ENCODE measurements at regions not wholly inside any gene's neighbourhood (a gene's known extent, or its start where the extent isn't known, plus 50 kb on each side); places are given as distances from the start of the nearest gene placed in this dataset.
"Not testable (repeated sequence)": the region's sequence is repeated elsewhere in the genome, so short reads cannot be mapped to it uniquely, and the experiment has no call there.

DNA sequence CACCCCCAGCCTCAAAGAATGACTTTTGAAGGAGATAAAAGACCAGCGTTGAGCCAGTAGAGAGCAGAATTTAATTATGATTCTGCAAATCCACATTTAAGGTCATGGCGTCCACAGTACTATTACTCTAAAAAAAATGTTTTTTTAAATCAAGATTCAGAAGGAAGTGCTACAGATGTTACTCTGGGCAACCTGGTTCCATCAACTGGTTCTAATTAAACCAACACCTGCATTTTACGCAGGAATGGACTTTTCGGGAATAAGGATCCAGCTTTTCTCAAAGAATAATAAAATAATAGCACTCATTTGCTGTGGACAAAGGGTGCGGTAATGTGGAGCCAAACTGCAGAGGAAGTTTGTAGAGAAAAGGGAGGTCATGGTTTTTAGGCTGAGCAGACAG, 62.9 kb upstream of the IPO5 start:
- H3K36me3 ChIP-seq (ENCODE audit: insufficient read depth): no peaks in the 10 kb centered on the region
- Mint-ChIP-seq H3K4me1 (no peaks in the 10 kb centered on the region), H3K4me3 (no peak overlapping the region), H3K9me3 (peaks cover 7% of the 10 kb centered on the region; the same call in 1 of the 3 replicates), H3K27ac (no peak overlapping the region), H3K36me3 (ENCODE audit: low read depth) (no peaks in the 10 kb centered on the region; the same call in 2 of the 3 replicates), H3K27me3 (ENCODE audit: insufficient read depth, low read depth, poor library complexity) (no peaks in the 10 kb centered on the region)
- H3K4me3 ChIP-seq: no peak overlapping the region
- H3F3A ChIP-seq (replicated peaks; ENCODE audit: low read depth): no peaks in the 10 kb centered on the region
- no peaks in the 10 kb centered on the region for H3K4me1 ChIP-seq (ENCODE audit: insufficient read depth)
- no peaks in the 10 kb centered on the region for H4K20me1 ChIP-seq (replicated peaks; ENCODE audit: insufficient read depth)
- TF ChIP-seq EZH2 (IDR thresholded peaks at IDR 0.05; ENCODE audit: low read depth, unreplicated experiment) (no peak), POLR2AphosphoS5 (IDR thresholded peaks at IDR 0.05; ENCODE audit: low read depth) (no peak), ZNF114 (CRISPR knock-in tag; IDR thresholded peaks at IDR 0.05) (no peak), ZNF331 (CRISPR knock-in tag; IDR thresholded peaks at IDR 0.05; ENCODE audit: low read depth) (no peak), ETS1 (IDR thresholded peaks at IDR 0.05) (no peak), REST (IDR thresholded peaks at IDR 0.05; ENCODE audit: unreplicated experiment) (no peak), JUNB (IDR thresholded peaks at IDR 0.05; ENCODE audit: unreplicated experiment) (no peak), EZH2phosphoT487 (IDR thresholded peaks at IDR 0.05; ENCODE audit: unreplicated experiment) (no peak)
- no peaks in the 10 kb centered on the region for H3K79me2 ChIP-seq (replicated peaks; ENCODE audit: insufficient read depth)
- H3K27ac ChIP-seq (ENCODE audit: low read depth): no peak overlapping the region
- no peak overlapping the region for H3K4me2 ChIP-seq
- no peak overlapping the region for H2AFZ ChIP-seq
- DNase-seq (ENCODE audit: low spot score) (no peak), ATAC-seq (no peak)
- H3K27me3 ChIP-seq (ENCODE audit: insufficient read depth): no peaks in the 10 kb centered on the region
- peaks cover 4% of the 10 kb centered on the region; the same call in 1 of the 2 replicates for H3K9me2 ChIP-seq (ENCODE audit: insufficient read depth)

DNA sequence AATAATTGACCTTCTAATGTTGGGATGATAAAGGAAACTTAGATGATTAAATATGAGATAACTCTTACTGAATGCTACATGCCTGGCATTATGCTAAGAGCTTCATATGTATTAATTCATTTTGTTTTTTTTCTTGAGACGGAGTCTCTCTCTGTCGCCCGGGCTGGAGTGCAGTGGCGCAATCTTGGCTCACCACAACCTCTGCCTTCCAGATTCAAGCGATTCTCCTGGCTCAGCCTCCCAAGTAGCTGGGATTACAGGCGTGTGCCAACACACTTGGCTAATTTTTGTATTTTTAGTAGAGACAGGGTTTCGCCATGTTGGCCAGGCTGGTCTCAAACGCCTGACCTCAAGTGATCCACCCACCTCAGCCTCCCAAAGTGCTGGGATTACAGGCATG, 61.5 kb upstream of the IPO5 start:
- not testable (repeated sequence) for H3K79me2 ChIP-seq (replicated peaks; ENCODE audit: insufficient read depth); H4K20me1 ChIP-seq (replicated peaks; ENCODE audit: insufficient read depth); H3K36me3 Mint-ChIP-seq (ENCODE audit: low read depth); H3K4me1 Mint-ChIP-seq; H3K4me2 ChIP-seq; H3K4me3 Mint-ChIP-seq; H3K27me3 ChIP-seq (ENCODE audit: insufficient read depth); H3K27ac ChIP-seq (ENCODE audit: low read depth); ATAC-seq; H3K4me3 ChIP-seq; DNase-seq (ENCODE audit: low spot score); H3K4me1 ChIP-seq (ENCODE audit: insufficient read depth); H3K27ac Mint-ChIP-seq; H3K9me2 ChIP-seq (ENCODE audit: insufficient read depth); H3K9me3 Mint-ChIP-seq; H3F3A ChIP-seq (replicated peaks; ENCODE audit: low read depth); H3K27me3 Mint-ChIP-seq (ENCODE audit: insufficient read depth, low read depth, poor library complexity); H3K36me3 ChIP-seq (ENCODE audit: insufficient read depth); H2AFZ ChIP-seq
